ENCODE measurements at regions not wholly inside any gene's neighbourhood (a gene's known extent, or its start where the extent isn't known, plus 50 kb on each side); places are given as distances from the start of the nearest gene placed in this dataset.
"Not testable (repeated sequence)": the region's sequence is repeated elsewhere in the genome, so short reads cannot be mapped to it uniquely, and the experiment has no call there.

- DNase-seq (ENCODE audit: low read depth); H3K4me3 ChIP-seq (ENCODE audit: low read depth, low read length): not testable (repeated sequence)
Observed at GRCh38 chr6:125636011-125636410, 113.4 kb upstream of the HEY2 start.

- no peak overlapping the region for H3K4me3 ChIP-seq (ENCODE audit: low read depth, low read length)
- no peak for DNase-seq (ENCODE audit: low read depth)
Observed at GRCh38 chr6:125636671-125637070, 112.8 kb upstream of the HEY2 start.

- no peak for DNase-seq (ENCODE audit: low read depth)
- no peak overlapping the region for H3K4me3 ChIP-seq (ENCODE audit: low read depth, low read length)
Observed at GRCh38 chr6:125637207-125637606, 112.2 kb upstream of the HEY2 start.

GRCh38 chr6:125639466-125640020 lies 109.9 kb upstream of the HEY2 start:
- no peak overlapping the region for H3K4me3 ChIP-seq (ENCODE audit: low read depth, low read length)
- peak; percentile 5 for DNase-seq (ENCODE audit: low read depth)

- no peak for DNase-seq (ENCODE audit: low read depth)
Observed at GRCh38 chr6:125640441-125641150, 108.8 kb upstream of the HEY2 start.

GRCh38 chr6:125643967-125644661 lies 105.3 kb upstream of the HEY2 start:
- not testable (repeated sequence) for H3K4me3 ChIP-seq (ENCODE audit: low read depth, low read length); DNase-seq (ENCODE audit: low read depth)

More at GRCh38 chr6:125640441-125641150, 108.8 kb upstream of the HEY2 start:
- H3K4me3 ChIP-seq (ENCODE audit: low read depth, low read length): no peak overlapping the region

GRCh38 chr6:125647391-125647790 lies 102.0 kb upstream of the HEY2 start:
- H3K4me3 ChIP-seq (ENCODE audit: low read depth, low read length): no peak overlapping the region
- DNase-seq (ENCODE audit: low read depth): no peak

DNA sequence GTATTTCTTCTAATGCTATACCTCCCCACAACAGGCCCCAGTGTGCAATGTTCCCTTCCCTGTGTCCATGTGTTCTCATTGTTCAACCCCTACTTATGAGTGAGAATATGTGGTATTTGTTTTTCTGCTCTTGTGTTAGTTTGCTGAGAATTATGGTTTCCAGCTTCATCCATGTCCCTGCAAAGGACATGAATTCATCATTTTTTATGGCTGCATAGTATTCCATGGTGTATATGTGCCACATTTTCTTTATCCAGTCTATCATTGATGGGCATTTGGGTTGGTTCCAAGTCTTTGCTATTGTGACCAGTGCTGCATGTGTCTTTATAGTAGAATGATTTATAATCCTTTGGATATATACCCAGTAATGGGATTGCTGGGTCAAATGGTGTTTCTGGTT lies 95.7 kb upstream of the HEY2 start:
- H3K4me3 ChIP-seq (ENCODE audit: low read depth, low read length); DNase-seq (ENCODE audit: low read depth): not testable (repeated sequence)

GRCh38 chr6:125655511-125655910 lies 93.9 kb upstream of the HEY2 start:
- no peak overlapping the region for H3K4me3 ChIP-seq (ENCODE audit: low read depth, low read length)
- no peak for DNase-seq (ENCODE audit: low read depth)

DNA sequence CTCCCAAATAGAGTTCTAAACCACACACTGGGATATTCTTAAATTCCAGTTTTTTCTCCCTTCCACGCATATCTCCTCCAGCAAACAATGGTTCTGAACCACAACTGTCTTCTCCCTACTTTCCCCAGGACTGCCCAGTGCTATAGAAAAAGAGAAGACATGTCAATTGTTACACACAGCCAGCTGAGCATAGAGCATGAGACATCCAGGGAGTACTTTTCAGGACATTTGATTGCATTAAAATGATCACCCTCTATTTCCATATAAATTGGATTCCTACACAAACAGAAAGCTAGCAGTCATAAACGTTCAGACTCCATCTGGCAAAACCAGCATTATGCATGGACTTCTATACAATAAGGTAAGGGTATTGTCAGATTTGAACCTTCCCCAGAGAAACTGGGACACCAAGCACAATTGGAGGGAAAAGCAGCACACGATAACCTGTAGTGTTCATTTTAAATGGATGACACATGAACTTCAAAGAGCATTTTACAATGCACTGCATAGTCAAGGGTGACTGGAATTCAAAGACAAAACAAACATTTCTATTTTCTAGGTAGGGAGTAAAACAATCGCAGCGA lies 93.1 kb upstream of the HEY2 start:
- H3K4me3 ChIP-seq (ENCODE audit: low read depth, low read length): no peak overlapping the region
- no peak for DNase-seq (ENCODE audit: low read depth)

- DNase-seq (ENCODE audit: low read depth): no peak
- H3K4me3 ChIP-seq (ENCODE audit: low read depth, low read length): no peak overlapping the region
Observed at GRCh38 chr6:125658136-125658535, 91.3 kb upstream of the HEY2 start.

GRCh38 chr6:125658759-125659431 lies 90.5 kb upstream of the HEY2 start:
- H3K4me3 ChIP-seq (ENCODE audit: low read depth, low read length): no peak overlapping the region
- DNase-seq (ENCODE audit: low read depth): no peak

DNA sequence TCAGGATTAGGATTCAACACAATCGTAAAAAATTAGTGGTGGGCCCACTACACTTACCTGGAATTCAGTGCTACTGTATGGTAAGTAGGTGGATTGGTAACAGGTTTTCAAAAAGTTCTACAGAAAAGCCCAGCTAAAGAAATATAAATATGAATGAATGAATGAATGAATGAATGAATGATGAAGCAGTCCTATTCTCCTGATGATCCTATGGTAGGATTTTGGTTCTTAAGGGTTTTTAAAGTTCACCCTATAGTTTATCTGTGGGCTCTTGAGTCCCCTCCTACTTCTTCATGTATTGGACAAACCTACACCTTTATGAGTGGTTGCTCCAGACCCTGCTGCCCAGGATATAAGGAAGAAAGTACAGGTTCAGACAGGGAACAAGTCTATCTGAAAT lies 89.5 kb upstream of the HEY2 start:
- no peak for DNase-seq (ENCODE audit: low read depth)
- H3K4me3 ChIP-seq (ENCODE audit: low read depth, low read length): no peak overlapping the region

GRCh38 chr6:125662296-125662695 lies 87.1 kb upstream of the HEY2 start:
- H3K4me3 ChIP-seq (ENCODE audit: low read depth, low read length): no peak overlapping the region
- no peak for DNase-seq (ENCODE audit: low read depth)

DNA sequence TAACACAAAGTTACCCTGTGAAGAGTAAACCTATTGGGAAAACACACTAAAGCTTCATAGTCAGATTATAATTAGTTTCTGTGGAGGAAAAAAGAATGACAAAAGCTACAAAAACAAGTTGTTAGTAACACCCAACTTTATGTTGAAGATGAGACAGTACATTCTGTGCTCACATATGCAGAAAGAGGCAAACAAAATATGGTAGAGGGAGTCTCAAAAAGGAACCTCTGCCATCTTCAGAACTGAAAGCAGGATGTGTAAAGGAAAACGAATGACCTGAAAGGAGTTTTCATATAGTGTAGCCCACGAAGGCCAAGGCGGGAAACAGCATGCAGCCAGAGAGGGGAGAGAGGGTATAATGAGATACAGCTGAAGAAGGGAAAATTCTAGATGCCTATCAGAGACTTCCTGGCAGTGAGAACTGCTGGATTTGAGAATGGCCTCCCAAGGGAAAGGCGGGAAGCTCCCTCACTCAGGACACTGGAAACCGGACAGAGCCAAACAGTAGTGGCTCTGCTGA lies 84.1 kb upstream of the HEY2 start:
- DNase-seq (ENCODE audit: low read depth): no peak
- H3K4me3 ChIP-seq (ENCODE audit: low read depth, low read length): no peak overlapping the region

DNA sequence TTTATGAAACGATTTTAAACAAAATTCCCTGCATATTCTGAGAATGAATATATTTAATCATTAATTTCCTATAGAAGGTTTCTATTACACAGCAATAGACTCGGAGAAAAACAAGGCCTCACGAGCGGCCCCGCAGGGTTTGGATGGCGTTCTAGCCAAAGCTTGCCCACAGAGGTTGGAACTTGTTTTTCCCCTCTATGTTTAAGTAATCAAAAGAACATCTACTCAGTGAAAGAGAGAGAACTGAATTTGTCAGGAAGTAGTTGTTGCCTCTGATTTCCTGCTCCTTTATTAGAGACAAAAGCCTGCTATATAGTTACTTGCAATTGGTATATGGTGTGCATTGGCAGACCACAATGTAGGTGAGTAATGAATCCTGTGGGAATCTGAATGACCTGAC lies 82.1 kb upstream of the HEY2 start:
- no peak for DNase-seq (ENCODE audit: low read depth)
- no peak overlapping the region for H3K4me3 ChIP-seq (ENCODE audit: low read depth, low read length)

- no peak overlapping the region for H3K4me3 ChIP-seq (ENCODE audit: low read depth, low read length)
Observed at GRCh38 chr6:125668071-125668470, 81.4 kb upstream of the HEY2 start.

DNA sequence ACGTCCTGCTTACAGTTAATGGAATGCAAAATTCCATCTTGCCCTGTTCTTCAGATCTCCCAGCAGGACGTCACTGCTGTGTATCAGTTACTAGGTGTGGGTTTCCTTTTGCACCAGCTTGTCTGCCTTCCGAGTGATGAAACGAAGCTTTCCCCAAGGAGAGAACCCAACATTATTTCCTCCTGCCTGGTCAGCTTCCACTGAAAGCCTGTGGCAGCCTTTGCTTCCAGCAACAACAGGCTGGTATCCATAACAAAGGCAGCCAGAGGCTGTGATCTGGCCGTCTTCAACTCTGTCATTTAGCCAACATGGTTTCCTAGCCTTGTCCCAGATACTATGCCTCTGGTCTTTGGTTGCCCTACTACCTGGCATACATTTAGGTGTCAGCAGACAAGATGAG lies 78.9 kb upstream of the HEY2 start:
- no peak for DNase-seq (ENCODE audit: low read depth)
- H3K4me3 ChIP-seq (ENCODE audit: low read depth, low read length): no peak overlapping the region

More at GRCh38 chr6:125668071-125668470, 81.4 kb upstream of the HEY2 start:
- no peak for DNase-seq (ENCODE audit: low read depth)

DNA sequence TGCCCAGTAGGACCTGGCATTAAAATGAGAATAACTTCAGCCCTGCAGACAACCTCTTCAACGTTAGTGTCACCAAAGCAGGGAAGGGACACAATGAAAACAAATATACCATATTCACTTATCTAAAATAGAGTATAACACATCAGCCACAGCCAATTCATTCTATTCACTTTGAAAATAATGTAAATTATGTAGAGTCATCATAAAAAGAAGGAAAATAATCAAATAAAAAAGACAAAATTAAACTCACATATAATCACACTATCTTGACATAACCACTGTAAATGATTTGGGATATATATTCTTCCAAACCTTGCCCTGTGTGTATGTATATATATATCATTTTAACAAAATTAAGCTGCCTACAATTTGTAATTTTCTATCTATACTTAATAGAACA lies 78.1 kb upstream of the HEY2 start:
- no peak overlapping the region for H3K4me3 ChIP-seq (ENCODE audit: low read depth, low read length)

DNA sequence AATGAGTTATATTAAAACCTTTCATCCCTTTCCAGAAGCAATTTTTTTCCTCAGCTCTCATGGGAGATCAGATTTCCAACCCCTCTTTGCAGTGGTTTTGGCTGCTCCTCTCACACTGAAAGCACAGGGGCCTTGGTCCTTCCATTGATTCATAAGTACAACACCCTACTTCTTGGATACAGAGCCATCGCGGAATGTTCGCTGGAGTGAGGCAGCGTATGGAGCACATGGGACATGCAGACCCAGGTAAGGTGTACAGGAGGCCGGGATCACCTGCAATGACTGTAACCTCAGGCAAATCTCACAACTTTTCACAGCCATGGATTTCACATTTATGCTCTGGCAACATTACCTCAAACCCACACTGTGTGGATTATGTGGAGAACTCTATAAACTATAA lies 75.2 kb upstream of the HEY2 start:
- no peak overlapping the region for H3K4me3 ChIP-seq (ENCODE audit: low read depth, low read length)
- DNase-seq (ENCODE audit: low read depth): no peak

More for the DNA sequence above, 78.1 kb upstream of the HEY2 start:
- DNase-seq (ENCODE audit: low read depth): no peak

Data from skeletal muscle cell (primary cell).